ENCODE measurements at regions not wholly inside any gene's neighbourhood (a gene's known extent, or its start where the extent isn't known, plus 50 kb on each side); places are given as distances from the start of the nearest gene placed in this dataset.

- TF ChIP-seq, protein P1, sequence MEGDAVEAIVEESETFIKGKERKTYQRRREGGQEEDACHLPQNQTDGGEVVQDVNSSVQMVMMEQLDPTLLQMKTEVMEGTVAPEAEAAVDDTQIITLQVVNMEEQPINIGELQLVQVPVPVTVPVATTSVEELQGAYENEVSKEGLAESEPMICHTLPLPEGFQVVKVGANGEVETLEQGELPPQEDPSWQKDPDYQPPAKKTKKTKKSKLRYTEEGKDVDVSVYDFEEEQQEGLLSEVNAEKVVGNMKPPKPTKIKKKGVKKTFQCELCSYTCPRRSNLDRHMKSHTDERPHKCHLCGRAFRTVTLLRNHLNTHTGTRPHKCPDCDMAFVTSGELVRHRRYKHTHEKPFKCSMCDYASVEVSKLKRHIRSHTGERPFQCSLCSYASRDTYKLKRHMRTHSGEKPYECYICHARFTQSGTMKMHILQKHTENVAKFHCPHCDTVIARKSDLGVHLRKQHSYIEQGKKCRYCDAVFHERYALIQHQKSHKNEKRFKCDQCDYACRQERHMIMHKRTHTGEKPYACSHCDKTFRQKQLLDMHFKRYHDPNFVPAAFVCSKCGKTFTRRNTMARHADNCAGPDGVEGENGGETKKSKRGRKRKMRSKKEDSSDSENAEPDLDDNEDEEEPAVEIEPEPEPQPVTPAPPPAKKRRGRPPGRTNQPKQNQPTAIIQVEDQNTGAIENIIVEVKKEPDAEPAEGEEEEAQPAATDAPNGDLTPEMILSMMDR (IDR thresholded peaks at IDR 0.05): no peak
- TF ChIP-seq POLR2A (IDR thresholded peaks at IDR 0.05): no peak
These were observed 222.7 kb upstream of the ZMIZ1 start for GRCh38 chr10:78846071-78846470.
